HCT116 (cell line): ENCODE measurements at regions not wholly inside any gene's neighbourhood (a gene's known extent, or its start where the extent isn't known, plus 50 kb on each side); places are given as distances from the start of the nearest gene placed in this dataset.

Source experiments
- CTCF ChIP-seq, 3 experiments: fragments of 200-600 bp in 1 of 3; sonication (generic) in 1 of 3; IDR thresholded peaks in 2 of 3; conservative IDR thresholded peaks in 1 of 3; 2 replicates each; pipeline ENCODE4 v1.5.1; 2012 to 2017; ENCODE audit warnings: low read depth in 2 of 3, low read length in 2 of 3, antibody characterized with exemption in 1 of 3, borderline replicate concordance in 1 of 3, control low read depth in 1 of 3, mild to moderate bottlenecking in 1 of 3, mixed read lengths in 1 of 3, mixed run types in 1 of 3, moderate library complexity in 1 of 3; ENCODE audit not compliant: insufficient read depth in 1 of 3
- EZH2 ChIP-seq: fragments of 200-600 bp; sonication (generic); IDR thresholded peaks from 2 replicates; pipeline ENCODE4 v1.6.1; 2017; ENCODE audit warnings: antibody characterized with exemption, mixed run types
- EZH2phosphoT487 ChIP-seq: fragments of 200-600 bp; IDR thresholded peaks from 2 replicates; pipeline ENCODE4 v1.6.1; 2018; ENCODE audit warnings: antibody characterized with exemption, borderline replicate concordance
- TCF7L2 ChIP-seq: IDR thresholded peaks from 2 replicates; pipeline ENCODE4 v1.7.0; 2011; ENCODE audit warnings: borderline replicate concordance, inconsistent platforms; ENCODE audit not compliant: insufficient read depth, insufficient read length; ENCODE audit errors: extremely low read depth

DNA sequence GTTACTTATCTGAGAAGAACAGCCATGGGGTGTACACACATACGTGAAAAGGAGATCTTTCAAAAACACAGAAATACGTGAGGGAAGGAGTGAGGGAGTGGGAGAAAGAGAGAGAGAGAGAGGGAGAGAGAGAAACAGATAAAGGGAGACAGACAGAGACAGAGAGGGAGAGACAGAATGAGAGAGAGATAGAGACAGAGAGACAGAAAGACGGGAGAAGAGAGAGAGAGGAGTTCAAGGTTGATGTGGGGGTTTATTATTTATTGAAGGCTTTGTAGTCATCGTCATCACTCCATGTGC, 64.0 kb downstream of the CHST2 start:
- TF ChIP-seq TCF7L2 = no peak
- no peak for TF ChIP-seq EZH2
- no peak for TF ChIP-seq EZH2phosphoT487
- no peak for TF ChIP-seq CTCF (IDR thresholded peaks at IDR 0.05 in 2 of 3, conservative IDR thresholded peaks at IDR 0.05 in 1 of 3; ENCODE audit: borderline replicate concordance in 1 of 3, insufficient read depth in 1 of 3, low read depth in 2 of 3, low read length in 2 of 3)
